H1 (cell line): ENCODE measurements at regions not wholly inside any gene's neighbourhood (a gene's known extent, or its start where the extent isn't known, plus 50 kb on each side); places are given as distances from the start of the nearest gene placed in this dataset.

Experiments used
- CTCF ChIA-PET: fragments of 300-600 bp; sonication (Branson Sonifier 250); formaldehyde crosslinking; loops from one replicate; lab custom pipeline; 2021; ENCODE audit not compliant: partially characterized antibody; lab: Charles Lee
- POLR2A ChIA-PET: fragments of 300-600 bp; sonication (Branson Sonifier 250); formaldehyde crosslinking; loops from one replicate; lab custom pipeline; 2021; ENCODE audit warnings: inconsistent platforms; ENCODE audit not compliant: partially characterized antibody; lab: Charles Lee
- DNase-seq, 2 experiments: peaks; one replicate each; pipeline versions ENCODE4 v3.0.0 to v3.0.0-alpha.2; 2010 to 2022; ENCODE audit warnings: low spot score in 2 of 2, low read depth in 1 of 2, mixed read lengths in 1 of 2
- FAIRE-seq: peaks from 2 replicates; lab custom pipeline; 2011; peaks lifted over from hg19 to GRCh38; lab: Jason Lieb, UNC
- H2AFZ ChIP-seq: 2 replicates; pipeline ENCODE4 v1.8.1; 2012; ENCODE audit warnings: low read length, inconsistent platforms
- H2AK5ac ChIP-seq: 2 replicates; pipeline ENCODE4 v1.6.1; 2013; ENCODE audit warnings: low read depth, low read length
- H2BK120ac ChIP-seq: replicated peaks from 2 replicates; pipeline ENCODE3; 2013; ENCODE audit warnings: low read depth, low read length, inconsistent platforms
- H2BK12ac ChIP-seq: 2 replicates; pipeline ENCODE4 v1.6.1; 2013; ENCODE audit warnings: low read depth, low read length
- H2BK15ac ChIP-seq: 2 replicates; pipeline ENCODE4 v1.6.1; 2013; ENCODE audit warnings: low read length
- H2BK20ac ChIP-seq: 2 replicates; pipeline ENCODE4 v1.6.1; 2013; ENCODE audit warnings: low read length
- H2BK5ac ChIP-seq: 2 replicates; pipeline ENCODE4 v1.6.1; 2013; ENCODE audit warnings: low read depth, low read length
- H3K14ac ChIP-seq: 2 replicates; pipeline ENCODE4 v1.6.1; 2013; ENCODE audit warnings: inconsistent platforms; ENCODE audit not compliant: insufficient read length
- H3K18ac ChIP-seq: 2 replicates; pipeline ENCODE4 v1.6.1; 2013; ENCODE audit warnings: low read length; ENCODE audit errors: extremely low read depth
- H3K23ac ChIP-seq: 2 replicates; pipeline ENCODE4 v1.6.1; 2013; ENCODE audit warnings: inconsistent platforms; ENCODE audit not compliant: insufficient read length
- H3K23me2 ChIP-seq: 2 replicates; pipeline ENCODE4 v1.6.1; 2013; ENCODE audit warnings: low read depth, low read length
- H3K27ac ChIP-seq: 2 replicates; pipeline ENCODE4 v1.6.1; 2011; ENCODE audit warnings: low read depth, low read length, inconsistent platforms
- H3K27me3 ChIP-seq, 4 experiments: replicated peaks in 1 of 4; 1 replicate in 1 of 4; 2 replicates in 3 of 4; pipeline versions ENCODE4 v1.6.1 to v1.8.1; 2011 to 2013; ENCODE audit warnings: low read length in 3 of 4, mild to moderate bottlenecking in 3 of 4, inconsistent platforms in 2 of 4, mixed read lengths in 2 of 4, moderate library complexity in 1 of 4; ENCODE audit not compliant: control insufficient read depth in 3 of 4, insufficient read depth in 3 of 4; ENCODE audit errors: extremely low read depth in 1 of 4
- H3K36me3 ChIP-seq, 4 experiments: 2 replicates each; pipeline versions ENCODE4 v1.6.1 to v1.8.1; 2011 to 2013; ENCODE audit warnings: mild to moderate bottlenecking in 4 of 4, low read length in 3 of 4, moderate library complexity in 2 of 4, control low read depth in 1 of 4, inconsistent platforms in 1 of 4; ENCODE audit not compliant: insufficient read depth in 4 of 4, control insufficient read depth in 2 of 4
- H3K4ac ChIP-seq: replicated peaks from 2 replicates; pipeline ENCODE3; 2013; ENCODE audit warnings: low read length, low read depth, mixed read lengths, inconsistent platforms; ENCODE audit not compliant: insufficient read length
- H3K4me1 ChIP-seq, 4 experiments: replicated peaks in 1 of 4; 1 replicate in 1 of 4; 2 replicates in 3 of 4; pipeline versions ENCODE4 v1.6.1 to v1.8.1; 2011 to 2013; ENCODE audit warnings: low read length in 3 of 4, inconsistent platforms in 2 of 4, mixed read lengths in 1 of 4; ENCODE audit not compliant: insufficient read depth in 4 of 4, control insufficient read depth in 3 of 4
- H3K4me2 ChIP-seq, 2 experiments: 2 replicates each; pipeline versions ENCODE4 v1.6.1 to v1.8.1; 2011 to 2013; ENCODE audit warnings: low read depth in 2 of 2, low read length in 2 of 2, control low read depth in 1 of 2, inconsistent platforms in 1 of 2, mild to moderate bottlenecking in 1 of 2; ENCODE audit not compliant: insufficient read depth in 1 of 2
- H3K4me3 ChIP-seq, 4 experiments: fragments of 200-600, 300-600 bp in 1 of 4; sonication (generic), shearing (Covaris generic), sonication (Bioruptor Twin) in 1 of 4; 2 replicates each; pipeline versions ENCODE4 v1.5.1 to v1.8.1; 2011 to 2016; ENCODE audit warnings: low read length in 4 of 4, low read depth in 3 of 4, control low read depth in 2 of 4, inconsistent platforms in 2 of 4, mild to moderate bottlenecking in 2 of 4, mixed read lengths in 1 of 4, moderate library complexity in 1 of 4; ENCODE audit not compliant: insufficient read depth in 2 of 4; ENCODE audit errors: extremely low read depth in 1 of 4
- H3K56ac ChIP-seq: replicated peaks from 2 replicates; pipeline ENCODE3; 2013; ENCODE audit warnings: low read depth, mild to moderate bottlenecking, mixed read lengths, low read length, inconsistent platforms; ENCODE audit not compliant: insufficient read length
- H3K79me1 ChIP-seq: 2 replicates; pipeline ENCODE4 v1.6.1; 2013; ENCODE audit warnings: low read depth, low read length, control low read depth
- H3K79me2 ChIP-seq, 2 experiments: 2 replicates each; pipeline versions ENCODE4 v1.6.1 to v1.8.1; 2012 to 2013; ENCODE audit warnings: low read length in 2 of 2, mild to moderate bottlenecking in 2 of 2, inconsistent platforms in 1 of 2; ENCODE audit not compliant: insufficient read depth in 2 of 2, control insufficient read depth in 1 of 2
- H3K9ac ChIP-seq, 4 experiments: replicated peaks in 1 of 4; 1 replicate in 1 of 4; 2 replicates in 3 of 4; pipeline versions ENCODE4 v1.6.1 to v1.8.1; 2011 to 2013; ENCODE audit warnings: low read depth in 3 of 4, low read length in 3 of 4, control low read depth in 2 of 4, mild to moderate bottlenecking in 2 of 4, moderate library complexity in 2 of 4, inconsistent platforms in 1 of 4; ENCODE audit errors: extremely low read depth in 1 of 4
- H3K9me3 ChIP-seq, 2 experiments: 2 replicates each; pipeline versions ENCODE4 v1.6.1 to v1.8.1; 2012 to 2013; ENCODE audit warnings: mild to moderate bottlenecking in 2 of 2, moderate library complexity in 2 of 2, control low read depth in 1 of 2, inconsistent platforms in 1 of 2, low read depth in 1 of 2, low read length in 1 of 2, mixed read lengths in 1 of 2; ENCODE audit not compliant: insufficient read depth in 2 of 2
- H4K20me1 ChIP-seq, 2 experiments: replicated peaks in 1 of 2; 2 replicates each; pipeline versions ENCODE3 to v1.8.1; 2011 to 2013; ENCODE audit warnings: inconsistent platforms in 2 of 2, low read length in 2 of 2, mild to moderate bottlenecking in 1 of 2; ENCODE audit not compliant: insufficient read depth in 2 of 2, control insufficient read depth in 1 of 2
- H4K5ac ChIP-seq: 2 replicates; pipeline ENCODE4 v1.6.1; 2013; ENCODE audit warnings: low read length, low read depth, mixed read lengths, inconsistent platforms; ENCODE audit not compliant: insufficient read length
- H4K8ac ChIP-seq: 2 replicates; pipeline ENCODE4 v1.8.0; 2013; ENCODE audit warnings: mild to moderate bottlenecking, moderate library complexity, low read length, inconsistent platforms; ENCODE audit not compliant: insufficient read depth; ENCODE audit errors: extremely low read depth
- H4K91ac ChIP-seq: replicated peaks from 2 replicates; pipeline ENCODE3; 2013; ENCODE audit warnings: low read length, mixed read lengths, inconsistent platforms; ENCODE audit not compliant: insufficient read length
- CBX5 ChIP-seq: fragments of 300-800, 300-1000 bp; sonication (generic); IDR thresholded peaks from 2 replicates; pipeline ENCODE4 v1.7.1; 2016; ENCODE audit warnings: antibody characterized with exemption, low read length, low read depth
- CEBPB ChIP-seq: IDR thresholded peaks from 2 replicates; pipeline ENCODE4 v1.6.1; 2012; ENCODE audit warnings: low read depth, low read length
- CTBP2 ChIP-seq: IDR thresholded peaks from 2 replicates; pipeline ENCODE4 v1.7.0; 2011; ENCODE audit warnings: borderline replicate concordance, mild to moderate bottlenecking, moderate library complexity, mixed read lengths, low read length; ENCODE audit not compliant: insufficient read depth, insufficient read length
- EP300 ChIP-seq, 2 experiments: IDR thresholded peaks; 1 replicate in 1 of 2; 2 replicates in 1 of 2; pipeline ENCODE4 v1.6.1; 2011 to 2012; ENCODE audit warnings: low read depth in 2 of 2, low read length in 2 of 2, mild to moderate bottlenecking in 2 of 2, borderline replicate concordance in 1 of 2, inconsistent platforms in 1 of 2, moderate library complexity in 1 of 2
- KDM4A ChIP-seq: IDR thresholded peaks from one replicate; pipeline ENCODE4 v1.7.1; 2012; ENCODE audit warnings: low read depth, mild to moderate bottlenecking, moderate library complexity, low read length, inconsistent platforms; ENCODE audit not compliant: severe bottlenecking
- PHF8 ChIP-seq: fragments of 200-600 bp; sonication (generic); conservative IDR thresholded peaks from 2 replicates; pipeline ENCODE4 v1.7.1; 2012; ENCODE audit warnings: low read depth, mild to moderate bottlenecking, inconsistent platforms, low read length, moderate library complexity
- RNF2 ChIP-seq: fragments of 200-900, 300-1000 bp; sonication (generic); IDR thresholded peaks from 2 replicates; pipeline ENCODE4 v1.7.1; 2016; ENCODE audit warnings: borderline replicate concordance, low read depth, mild to moderate bottlenecking, antibody characterized with exemption, low read length; ENCODE audit not compliant: poor library complexity, severe bottlenecking; ENCODE audit errors: missing control alignments
- SAP30 ChIP-seq: fragments of 300-600 bp; sonication (generic); IDR thresholded peaks from 2 replicates; pipeline ENCODE4 v1.7.1; 2012; ENCODE audit warnings: low read length, moderate library complexity, mild to moderate bottlenecking, inconsistent platforms; ENCODE audit not compliant: insufficient read depth, insufficient replicate concordance
- SIN3A ChIP-seq, 2 experiments: IDR thresholded peaks in 1 of 2; conservative IDR thresholded peaks in 1 of 2; 2 replicates each; pipeline ENCODE4 v1.6.1; 2011 to 2012; ENCODE audit warnings: low read length in 2 of 2, improper control_type of control experiment in 1 of 2, low read depth in 1 of 2, mild to moderate bottlenecking in 1 of 2
- TBP ChIP-seq: IDR thresholded peaks from 2 replicates; pipeline ENCODE4 v1.6.1; 2011; ENCODE audit warnings: low read depth, low read length, improper control_type of control experiment
- YY1 ChIP-seq: IDR thresholded peaks from 2 replicates; pipeline ENCODE4 v1.6.1; 2011; ENCODE audit warnings: low read depth, mild to moderate bottlenecking, low read length
- WGBS, 2 experiments: shearing (Covaris generic) in 1 of 2; methylation state at CpG; one replicate each; pipeline versions ENCODE4 v1.1.6 to v1.1.7; 2013 to 2015; ENCODE audit warnings: low lambda C conversion rate in 2 of 2, mixed read lengths in 2 of 2, inconsistent platforms in 1 of 2, low coverage in 1 of 2, missing lambda C conversion rate in 1 of 2; ENCODE audit not compliant: insufficient replicate concordance in 2 of 2, insufficient coverage in 1 of 2, insufficient read length in 1 of 2; ENCODE audit errors: extremely low coverage in 1 of 2, missing lambda C conversion rate in 1 of 2; 5-methylcytosine and 5-hydroxymethylcytosine counted together

DNA sequence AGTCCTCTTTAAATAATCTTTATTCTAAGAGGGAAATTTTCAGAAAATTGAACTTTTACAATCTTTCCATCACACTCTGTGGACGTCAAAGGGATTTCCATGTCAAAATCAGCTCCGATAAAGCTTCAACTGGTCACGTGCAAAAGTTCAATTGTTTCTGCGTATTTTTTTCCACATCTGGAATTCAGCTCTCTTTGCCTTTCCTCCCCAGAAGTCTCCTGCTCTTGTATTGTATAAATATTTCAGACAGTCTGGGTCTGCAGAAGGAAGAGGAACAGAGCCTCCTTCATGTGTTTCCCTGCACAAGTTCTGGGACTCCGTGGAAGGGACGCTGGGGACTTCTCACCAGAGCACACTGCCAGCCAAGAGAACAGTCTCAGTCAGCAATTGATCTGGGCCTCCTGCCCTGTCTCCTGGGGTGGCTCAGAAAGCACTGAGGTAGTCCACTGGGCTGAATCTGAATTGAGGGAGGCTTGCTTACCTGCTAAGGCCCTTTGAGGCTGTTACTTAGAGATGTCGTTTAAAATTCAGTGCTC is 251.5 kb downstream of the TFCP2L1 start:
- no peak overlapping the region for H2BK20ac ChIP-seq
- H3K36me3 ChIP-seq, result no peaks in the 10 kb centered on the region
- no peak overlapping the region for H4K5ac ChIP-seq
- no peak overlapping the region for H4K8ac ChIP-seq
- no peaks in the 10 kb centered on the region for H3K23me2 ChIP-seq
- CTCF ChIA-PET, result interaction anchor here (1.5 to 3.6 kb wide), 2 partner anchors 10 to 13 kb away, joined by 5 to 19 read pairs; no protein-coding TSS in a partner anchor
- H3K27me3 ChIP-seq, result peaks cover 0 to 28% (median 15%) of the 10 kb centered on the region in 4 experiments; a peak in 6 of 7 replicates
- no peaks in the 10 kb centered on the region for H3K79me2 ChIP-seq
- no peak overlapping the region for H3K18ac ChIP-seq
- no peak overlapping the region for H3K4ac ChIP-seq
- H3K56ac ChIP-seq, result no peak overlapping the region
- H4K91ac ChIP-seq, result no peak overlapping the region
- no peaks in the 10 kb centered on the region for H3K9me3 ChIP-seq
- DNase-seq, result no peak
- H3K4me1 ChIP-seq, result no peaks in the 10 kb centered on the region
- POLR2A ChIA-PET, result interaction anchor here (1.1 kb wide), 1 partner anchor 41 kb away, joined by 4 read pairs; no protein-coding TSS in a partner anchor
- H3K9ac ChIP-seq, result no peak overlapping the region
- FAIRE-seq, result no peak
- H3K79me1 ChIP-seq, result no peaks in the 10 kb centered on the region
- no peak overlapping the region for H3K27ac ChIP-seq
- H2BK12ac ChIP-seq, result no peak overlapping the region
- H2AFZ ChIP-seq, result no peak overlapping the region
- no peak overlapping the region for H2BK5ac ChIP-seq
- H2BK120ac ChIP-seq, result no peak overlapping the region
- WGBS, 2 experiments, result 87% methylated on average over 7 of the region's 7 CpGs; no CpG with 5 or more reads in 1 of the 2 experiments
- H4K20me1 ChIP-seq, result peaks cover 0 to 3% of the 10 kb centered on the region in 2 experiments
- no peak overlapping the region for H2BK15ac ChIP-seq
- H3K23ac ChIP-seq, result no peak overlapping the region
- no peak overlapping the region for H3K14ac ChIP-seq
- no peak overlapping the region for H3K4me2 ChIP-seq
- H2AK5ac ChIP-seq, result no peak overlapping the region
- H3K4me3 ChIP-seq, result no peak overlapping the region
- no peak for TF ChIP-seq PHF8
- TF ChIP-seq TBP, result no peak
- no peak for TF ChIP-seq YY1
- no peak for TF ChIP-seq EP300 (IDR thresholded peaks at IDR 0.05; ENCODE audit: borderline replicate concordance in 1 of 2, low read depth in 2 of 2, low read length in 2 of 2)
- TF ChIP-seq CBX5, result no peak
- no peak for TF ChIP-seq SAP30
- no peak for TF ChIP-seq KDM4A
- TF ChIP-seq SIN3A (conservative IDR thresholded peaks at IDR 0.05 in 1 of 2, IDR thresholded peaks at IDR 0.05 in 1 of 2; ENCODE audit: low read depth in 1 of 2, low read length in 2 of 2), result no peak
- TF ChIP-seq CEBPB, result no peak
- no peak for TF ChIP-seq CTBP2
- no peak for TF ChIP-seq RNF2
